Activated CD4-positive, alpha-beta memory T cell treated with anti-CD3 and anti-CD28 coated beads for 36 hours (primary cell): ENCODE measurements at regions not wholly inside any gene's neighbourhood (a gene's known extent, or its start where the extent isn't known, plus 50 kb on each side); places are given as distances from the start of the nearest gene placed in this dataset.
A peak's percentile ranks its signal among the peaks of the same experiment; 100 is the strongest.
"Not testable (repeated sequence)": the region's sequence is repeated elsewhere in the genome, so short reads cannot be mapped to it uniquely, and the experiment has no call there.

ENCODE experiments used
- CTCF ChIA-PET: fragments of 350-600 bp; sonication (Branson Sonifier 250); formaldehyde crosslinking; loops from one replicate; lab custom pipeline; 2021; ENCODE audit warnings: antibody characterized with exemption, inconsistent platforms; lab: Charles Lee
- POLR2A ChIA-PET: fragments of 350-600 bp; sonication (Branson Sonifier 250); formaldehyde crosslinking; loops from one replicate; lab custom pipeline; 2021; ENCODE audit warnings: antibody characterized with exemption; lab: Charles Lee
- DNase-seq: peaks from one replicate; pipeline ENCODE4 v3.0.0-alpha.2; 2020
- H3K27ac Mint-ChIP-seq: one replicate; pipeline ENCODE4 v1.8.0; 2021; ENCODE audit warnings: mixed read lengths
- H3K27me3 Mint-ChIP-seq: one replicate; pipeline ENCODE4 v1.8.0; 2021; ENCODE audit warnings: mixed read lengths
- H3K36me3 Mint-ChIP-seq: one replicate; pipeline ENCODE4 v1.8.0; 2021; ENCODE audit warnings: mixed read lengths
- H3K4me1 Mint-ChIP-seq: one replicate; pipeline ENCODE4 v1.8.0; 2021; ENCODE audit warnings: low read depth, mixed read lengths
- H3K4me3 Mint-ChIP-seq: one replicate; pipeline ENCODE4 v1.8.0; 2021; ENCODE audit warnings: mild to moderate bottlenecking, mixed read lengths
- H3K9me3 Mint-ChIP-seq: one replicate; pipeline ENCODE4 v1.8.0; 2021; ENCODE audit warnings: mixed read lengths
- intact Hi-C: fragments of 100-400 bp; cut with micrococcal nuclease; formaldehyde crosslinking; loops from one replicate; pipeline ENCODE4 v1.15.1; 2023

DNA sequence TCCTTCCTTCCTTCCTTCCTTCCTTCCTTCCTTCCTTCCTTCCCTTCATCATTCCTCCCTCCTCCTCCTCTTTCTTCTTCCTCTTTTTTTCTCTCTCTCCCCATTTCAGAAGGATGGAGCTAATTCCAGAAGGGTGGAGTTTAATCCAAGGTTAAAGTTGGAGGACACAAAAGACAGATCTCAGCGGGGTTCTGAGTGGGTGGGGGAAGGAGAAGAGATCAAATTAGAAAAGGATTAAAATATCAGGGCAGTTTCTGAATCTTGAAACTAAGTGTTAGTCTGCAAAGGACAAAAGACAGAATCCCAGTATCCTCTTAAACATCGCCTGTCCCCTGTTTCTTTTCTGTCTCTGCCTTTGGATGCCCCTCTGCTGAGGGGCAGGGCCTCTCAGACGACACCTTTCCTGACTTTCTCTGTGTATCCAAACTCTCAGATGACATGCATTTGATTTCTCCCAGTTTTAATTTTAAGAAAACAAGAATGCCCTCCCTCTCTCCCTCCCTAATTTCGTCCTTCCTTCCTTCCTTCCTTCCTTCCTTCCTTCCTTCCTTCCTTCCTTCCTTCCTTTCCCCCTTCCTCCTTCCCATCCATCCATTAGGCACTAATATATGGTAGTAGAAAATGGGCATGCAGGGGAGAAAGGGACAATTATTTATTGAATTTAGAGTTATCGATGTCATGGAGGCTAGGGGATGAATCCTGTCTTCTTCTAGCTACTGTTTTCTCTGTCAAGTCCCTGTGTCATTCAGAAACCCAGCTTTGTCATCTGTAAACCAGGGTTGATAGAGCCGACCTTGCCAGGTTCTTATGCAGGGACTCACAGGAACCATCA lies 269.1 kb downstream of the VRK1 start:
- Mint-ChIP-seq H3K9me3 (no peaks in the 10 kb centered on the region), H3K27me3 (no peaks in the 10 kb centered on the region), H3K4me1 (peaks cover 7% of the 10 kb centered on the region), H3K27ac (no peak overlapping the region), H3K36me3 (peaks cover 2% of the 10 kb centered on the region), H3K4me3 (no peak overlapping the region)
- POLR2A ChIA-PET: no interaction called here
- CTCF ChIA-PET: no interaction called here
- DNase-seq: no peak
- intact Hi-C loops: loop anchor here (10.0 kb wide), 1 partner anchor 59 kb away; no protein-coding TSS in a partner anchor

DNA sequence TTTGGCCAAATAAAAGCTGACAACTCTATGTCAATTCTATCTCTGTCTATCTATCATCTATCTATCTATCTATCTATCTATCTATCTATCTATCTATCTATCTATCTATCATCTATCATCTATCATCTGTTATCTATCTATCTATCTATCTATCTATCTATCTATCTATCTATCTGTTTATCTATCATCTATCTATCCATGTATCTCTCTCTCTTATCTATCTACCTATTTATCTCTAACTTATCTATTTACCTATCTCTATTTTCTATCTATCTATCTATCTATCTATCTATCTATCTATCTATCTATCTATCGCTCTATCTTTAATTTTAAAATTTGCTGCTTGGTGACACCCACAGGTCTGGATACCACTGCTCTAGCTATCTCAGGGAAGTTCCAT lies 271.1 kb downstream of the VRK1 start:
- H3K36me3 Mint-ChIP-seq, H3K27ac Mint-ChIP-seq, H3K4me1 Mint-ChIP-seq, POLR2A ChIA-PET, H3K4me3 Mint-ChIP-seq, H3K9me3 Mint-ChIP-seq, DNase-seq, H3K27me3 Mint-ChIP-seq: not testable (repeated sequence)
- CTCF ChIA-PET: interaction anchor here (0.7 kb wide), 1 partner anchor 721 kb away, joined by 3 read pairs; no protein-coding TSS in a partner anchor
- intact Hi-C loops: loop anchor here (10.0 kb wide), 1 partner anchor 57 kb away; no protein-coding TSS in a partner anchor

DNA sequence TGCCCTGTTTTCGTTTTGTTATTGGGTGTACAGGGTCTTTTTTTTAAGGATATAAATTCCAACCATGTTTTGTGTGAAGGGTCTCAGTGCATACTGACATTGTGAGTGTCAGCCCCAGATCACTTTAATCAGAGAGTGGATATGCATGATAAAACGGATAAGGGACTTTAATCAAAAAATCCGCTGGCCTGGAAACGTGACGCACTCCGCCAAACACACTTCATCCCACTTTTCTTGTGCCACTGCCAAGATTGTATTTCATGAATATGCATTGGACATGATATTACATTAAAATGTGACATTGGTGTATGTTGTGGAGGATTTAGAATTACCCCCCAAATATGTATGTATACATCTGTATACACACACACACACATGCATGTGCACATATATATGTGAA lies 273.1 kb downstream of the VRK1 start:
- DNase-seq: no peak
- H3K4me3 Mint-ChIP-seq: no peak overlapping the region
- H3K36me3 Mint-ChIP-seq: no peaks in the 10 kb centered on the region
- peaks cover 7% of the 10 kb centered on the region for H3K4me1 Mint-ChIP-seq
- no peak overlapping the region for H3K27ac Mint-ChIP-seq
- ChIA-PET POLR2A (no interaction called here), CTCF (no interaction called here)
- H3K9me3 Mint-ChIP-seq: no peaks in the 10 kb centered on the region
- H3K27me3 Mint-ChIP-seq: no peaks in the 10 kb centered on the region
- intact Hi-C loops: no loop called here

DNA sequence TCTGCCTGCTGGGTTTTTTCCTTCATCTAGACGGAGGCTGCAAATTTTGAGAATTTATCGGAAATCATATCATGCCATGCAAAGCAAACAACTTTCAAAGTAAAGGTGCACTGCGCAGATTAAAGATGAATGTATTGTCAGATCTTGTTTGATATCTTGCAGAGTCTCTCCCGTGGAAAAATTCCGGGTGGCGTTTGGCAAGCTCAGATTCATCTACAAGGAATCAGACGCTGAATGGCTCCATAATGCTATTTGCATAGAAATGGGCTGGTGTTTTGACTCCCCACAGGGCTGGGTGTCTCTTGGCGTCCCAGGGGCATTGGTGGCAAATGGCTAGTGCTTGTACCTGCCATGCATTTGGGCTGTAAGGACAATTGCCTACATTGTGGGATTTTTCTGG lies 274.0 kb downstream of the VRK1 start:
- POLR2A ChIA-PET: no interaction called here
- peaks cover 4% of the 10 kb centered on the region for H3K4me1 Mint-ChIP-seq
- H3K36me3 Mint-ChIP-seq: no peaks in the 10 kb centered on the region
- no peaks in the 10 kb centered on the region for H3K9me3 Mint-ChIP-seq
- CTCF ChIA-PET: no interaction called here
- no peak overlapping the region for H3K4me3 Mint-ChIP-seq
- H3K27ac Mint-ChIP-seq: no peak overlapping the region
- intact Hi-C loops: no loop called here
- H3K27me3 Mint-ChIP-seq: no peaks in the 10 kb centered on the region
- no peak for DNase-seq

DNA sequence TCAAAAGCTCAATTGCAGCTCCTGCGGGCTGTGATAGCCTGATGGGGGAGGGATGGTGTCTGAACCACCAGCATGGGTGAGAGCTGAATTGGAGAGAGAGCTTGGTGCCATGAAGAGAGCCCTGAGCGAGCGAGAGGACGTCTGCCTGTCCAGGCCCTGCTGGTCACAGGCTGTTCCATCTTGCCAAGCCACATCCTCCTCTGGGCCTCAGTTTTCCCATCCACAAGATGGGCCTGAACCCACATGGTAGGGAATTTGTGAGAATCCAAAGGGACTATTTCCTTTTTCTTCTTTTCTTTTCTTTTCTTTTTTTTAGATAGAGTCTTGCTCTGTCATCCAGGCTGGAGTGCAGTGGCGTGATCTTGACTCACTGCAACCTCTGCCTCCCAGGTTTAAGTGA lies 276.4 kb downstream of the VRK1 start:
- peaks cover 14% of the 10 kb centered on the region for H3K4me1 Mint-ChIP-seq
- POLR2A ChIA-PET: no interaction called here
- peaks cover 5% of the 10 kb centered on the region for H3K27me3 Mint-ChIP-seq

DNA sequence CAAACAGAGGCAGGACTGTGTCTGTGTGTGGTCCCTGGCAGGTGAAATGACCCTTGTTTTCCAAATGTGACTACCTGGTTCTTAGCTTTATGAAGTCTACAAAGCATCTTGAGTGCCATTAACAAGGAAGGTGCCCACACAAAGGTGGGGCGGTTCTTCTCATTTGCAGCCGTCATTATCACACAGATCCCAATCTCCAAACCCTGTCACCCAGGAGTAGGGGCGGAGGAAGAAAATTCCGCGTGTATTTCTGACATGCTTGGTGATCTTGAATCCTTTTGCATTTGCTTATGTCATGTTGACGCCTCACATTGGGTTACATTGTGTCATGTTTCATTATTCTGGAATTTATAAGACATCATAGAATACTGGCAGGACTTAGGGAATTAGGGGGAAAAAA lies 277.3 kb downstream of the VRK1 start:
- Mint-ChIP-seq H3K4me1 (peaks cover 14% of the 10 kb centered on the region), H3K27me3 (peaks cover 5% of the 10 kb centered on the region), H3K36me3 (no peaks in the 10 kb centered on the region), H3K4me3 (no peak overlapping the region), H3K27ac (no peak overlapping the region), H3K9me3 (no peaks in the 10 kb centered on the region)
- ChIA-PET POLR2A (no interaction called here), CTCF (no interaction called here)
- intact Hi-C loops: no loop called here
- DNase-seq: no peak

More for the DNA sequence above, 276.4 kb downstream of the VRK1 start:
- CTCF ChIA-PET: no interaction called here
- intact Hi-C loops: no loop called here
- no peak overlapping the region for H3K27ac Mint-ChIP-seq
- no peaks in the 10 kb centered on the region for H3K9me3 Mint-ChIP-seq
- DNase-seq: no peak
- H3K4me3 Mint-ChIP-seq: no peak overlapping the region
- H3K36me3 Mint-ChIP-seq: no peaks in the 10 kb centered on the region

DNA sequence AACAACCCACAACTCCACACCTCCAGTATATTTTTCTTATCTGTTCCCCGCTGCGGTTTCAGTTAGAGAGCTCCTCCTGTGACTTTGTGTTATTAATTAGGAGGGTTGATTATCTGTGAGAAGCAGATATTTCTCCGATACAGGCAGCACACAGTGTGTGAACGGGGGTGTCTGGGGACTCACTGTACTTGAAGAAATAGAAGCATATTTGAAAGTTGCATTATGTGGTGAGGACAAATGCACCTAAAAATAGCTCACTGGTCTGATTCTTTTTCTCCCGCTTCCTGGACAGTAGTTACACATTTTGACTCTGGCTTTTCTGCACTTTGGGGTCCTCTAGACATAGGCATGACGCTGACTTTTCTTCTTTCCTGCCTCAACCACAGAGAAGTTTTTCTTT lies 277.7 kb downstream of the VRK1 start:
- ChIA-PET POLR2A (no interaction called here), CTCF (no interaction called here)
- Mint-ChIP-seq H3K9me3 (no peaks in the 10 kb centered on the region), H3K4me1 (peaks cover 14% of the 10 kb centered on the region), H3K27me3 (peaks cover 5% of the 10 kb centered on the region), H3K27ac (no peak overlapping the region), H3K36me3 (no peaks in the 10 kb centered on the region), H3K4me3 (no peak overlapping the region)
- no peak for DNase-seq
- intact Hi-C loops: no loop called here

DNA sequence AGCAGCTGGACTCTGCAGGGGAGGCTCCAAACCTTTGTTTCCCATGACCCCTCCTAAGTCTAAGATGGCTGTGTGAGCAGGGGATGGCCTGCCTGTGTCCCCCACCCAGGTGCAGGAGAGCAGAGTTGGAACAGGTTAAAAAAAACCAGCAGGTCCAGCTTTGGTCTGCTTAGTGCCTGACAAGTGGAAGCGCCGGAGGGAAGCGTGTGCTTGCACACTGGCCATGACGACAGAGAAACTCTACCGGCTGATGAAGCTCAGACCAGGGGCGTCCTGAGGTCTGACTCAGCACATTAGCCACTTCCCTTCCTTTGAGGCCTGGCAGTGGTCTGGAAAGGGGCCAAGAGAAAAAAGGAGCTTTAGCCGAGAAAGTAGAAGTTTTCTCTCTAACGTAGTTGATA lies 280.1 kb downstream of the VRK1 start:
- CTCF ChIA-PET: no interaction called here
- Mint-ChIP-seq H3K27ac (no peak overlapping the region), H3K9me3 (no peaks in the 10 kb centered on the region), H3K4me3 (no peak overlapping the region), H3K4me1 (peaks cover 14% of the 10 kb centered on the region), H3K36me3 (no peaks in the 10 kb centered on the region), H3K27me3 (peaks cover 5% of the 10 kb centered on the region)
- POLR2A ChIA-PET: no interaction called here
- intact Hi-C loops: no loop called here
- peak; percentile 41 for DNase-seq

DNA sequence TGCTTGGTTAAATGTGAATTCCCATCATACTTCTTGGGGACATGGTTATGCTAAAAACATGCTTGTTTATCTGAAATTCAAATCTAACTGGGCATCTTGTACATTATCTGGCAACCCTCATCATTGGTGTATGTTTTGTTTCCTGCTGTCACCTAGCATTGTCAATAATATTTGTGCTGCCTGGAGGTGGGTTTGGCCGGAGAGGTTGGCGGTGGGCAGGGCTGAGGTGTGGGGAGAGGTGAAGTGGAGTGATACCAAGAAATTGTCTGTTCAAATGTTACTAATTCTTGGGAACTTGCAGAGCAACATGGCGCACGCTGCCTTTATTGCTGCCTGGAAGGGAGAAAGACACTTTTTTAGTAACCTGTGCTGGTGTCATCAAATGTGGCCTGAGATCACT lies 280.5 kb downstream of the VRK1 start:
- no peaks in the 10 kb centered on the region for H3K36me3 Mint-ChIP-seq
- no peaks in the 10 kb centered on the region for H3K9me3 Mint-ChIP-seq
- H3K4me1 Mint-ChIP-seq: peaks cover 14% of the 10 kb centered on the region
- ChIA-PET POLR2A (no interaction called here), CTCF (no interaction called here)
- intact Hi-C loops: no loop called here
- no peak overlapping the region for H3K4me3 Mint-ChIP-seq
- peaks cover 5% of the 10 kb centered on the region for H3K27me3 Mint-ChIP-seq
- H3K27ac Mint-ChIP-seq: no peak overlapping the region
- peak; percentile 9 for DNase-seq

DNA sequence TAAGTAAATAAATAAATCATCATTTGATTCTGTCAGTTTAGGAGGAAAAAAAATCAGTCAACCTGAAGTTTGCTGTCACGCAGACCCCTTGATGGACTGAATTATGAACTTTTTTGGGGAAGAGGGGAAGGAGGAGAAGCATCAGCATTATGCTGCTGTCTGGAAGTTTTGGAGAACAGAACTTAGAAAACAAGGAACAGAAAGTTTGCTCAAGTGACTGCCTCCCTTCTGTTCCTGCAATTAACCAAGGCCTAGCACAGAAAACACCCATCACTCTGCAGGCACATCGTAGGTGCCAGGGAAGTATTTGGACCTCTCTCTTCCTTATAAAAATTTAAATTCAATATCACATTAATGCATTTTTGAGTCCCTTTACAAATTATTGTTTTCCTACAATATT lies 283.8 kb downstream of the VRK1 start:
- Mint-ChIP-seq H3K27me3 (peaks cover 5% of the 10 kb centered on the region), H3K9me3 (no peaks in the 10 kb centered on the region), H3K4me1 (peaks cover 11% of the 10 kb centered on the region), H3K36me3 (no peaks in the 10 kb centered on the region), H3K27ac (no peak overlapping the region), H3K4me3 (no peak overlapping the region)
- ChIA-PET POLR2A (no interaction called here), CTCF (no interaction called here)
- intact Hi-C loops: no loop called here
- DNase-seq: no peak

DNA sequence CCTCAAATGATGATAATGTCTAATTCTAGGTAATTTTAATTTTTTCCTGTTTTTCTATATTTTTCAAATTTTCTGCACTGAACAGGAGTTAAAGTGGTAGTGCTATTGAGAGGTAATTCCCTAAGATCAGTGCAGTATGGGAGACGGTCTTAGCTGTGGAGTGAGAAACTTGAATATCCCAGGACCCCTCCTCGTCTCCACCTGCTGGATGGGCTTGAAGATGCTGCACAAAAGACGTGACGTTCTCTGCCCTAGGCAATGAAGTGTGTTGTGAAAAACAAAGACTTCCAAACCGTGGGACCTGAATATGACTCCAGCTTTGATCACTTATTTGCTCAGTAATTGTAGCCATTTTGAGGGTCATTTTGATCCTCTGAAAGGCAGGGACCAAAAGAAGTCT lies 298.1 kb downstream of the VRK1 start:
- Mint-ChIP-seq H3K9me3 (no peaks in the 10 kb centered on the region), H3K27me3 (peaks cover 1% of the 10 kb centered on the region), H3K4me3 (no peak overlapping the region), H3K36me3 (no peaks in the 10 kb centered on the region), H3K27ac (no peak overlapping the region), H3K4me1 (no peaks in the 10 kb centered on the region)
- ChIA-PET POLR2A (no interaction called here), CTCF (no interaction called here)
- intact Hi-C loops: no loop called here
- no peak for DNase-seq

DNA sequence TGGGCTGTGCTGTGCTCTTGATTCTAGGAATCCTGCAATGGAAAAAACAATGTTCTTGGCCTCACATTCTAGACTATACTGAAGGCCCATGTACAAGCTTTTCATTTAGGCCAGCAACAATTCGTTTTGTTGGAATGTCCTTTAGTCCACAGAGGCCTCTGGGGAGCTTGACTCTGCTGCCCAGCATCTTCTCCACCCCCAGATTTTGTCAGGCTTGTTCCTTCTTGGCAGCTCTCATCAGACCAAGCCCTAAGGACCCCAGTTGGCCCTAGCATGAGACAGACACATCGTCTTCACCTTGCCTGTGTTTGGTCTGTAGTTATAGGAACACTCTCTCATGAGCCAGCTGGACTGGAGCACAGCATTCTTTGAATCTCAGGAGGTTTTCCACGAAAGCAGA lies 300.1 kb downstream of the VRK1 start:
- Mint-ChIP-seq H3K4me3 (no peak overlapping the region), H3K36me3 (no peaks in the 10 kb centered on the region), H3K27ac (no peak overlapping the region), H3K9me3 (no peaks in the 10 kb centered on the region), H3K27me3 (peaks cover 1% of the 10 kb centered on the region), H3K4me1 (no peaks in the 10 kb centered on the region)
- ChIA-PET CTCF (interaction anchor here (0.7 to 1.3 kb wide), 2 partner anchors 7 to 362 kb away, joined by 3 read pairs; no protein-coding TSS in a partner anchor), POLR2A (no interaction called here)
- intact Hi-C loops: no loop called here
- no peak for DNase-seq

DNA sequence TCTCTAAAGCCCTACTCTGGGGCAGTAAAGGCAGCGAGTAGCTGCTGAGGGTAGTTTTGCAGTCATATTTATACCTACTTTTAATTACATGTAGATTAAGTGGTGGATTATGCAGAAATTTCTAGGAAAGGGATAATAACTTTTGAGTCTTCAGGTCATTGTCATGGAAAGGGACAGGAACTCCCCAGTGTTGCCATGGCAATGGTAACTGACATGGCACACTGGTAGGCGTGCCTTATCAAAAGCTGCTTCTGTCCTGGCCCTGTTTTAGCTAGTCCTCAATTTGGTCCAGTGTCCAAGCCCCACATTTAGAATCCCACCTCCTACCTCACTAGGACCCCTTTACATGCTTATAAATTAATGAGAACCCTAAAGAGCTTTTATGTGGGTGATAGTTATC lies 303.1 kb downstream of the VRK1 start:
- H3K4me1 Mint-ChIP-seq: no peaks in the 10 kb centered on the region
- H3K9me3 Mint-ChIP-seq: no peaks in the 10 kb centered on the region
- no peak for DNase-seq
- H3K27me3 Mint-ChIP-seq: peaks cover 6% of the 10 kb centered on the region
- intact Hi-C loops: no loop called here
- H3K36me3 Mint-ChIP-seq: no peaks in the 10 kb centered on the region
- ChIA-PET POLR2A (no interaction called here), CTCF (no interaction called here)
- H3K27ac Mint-ChIP-seq: no peak overlapping the region
- no peak overlapping the region for H3K4me3 Mint-ChIP-seq
